ENCODE measurements at regions not wholly inside any gene's neighbourhood (a gene's known extent, or its start where the extent isn't known, plus 50 kb on each side); places are given as distances from the start of the nearest gene placed in this dataset.

DNA sequence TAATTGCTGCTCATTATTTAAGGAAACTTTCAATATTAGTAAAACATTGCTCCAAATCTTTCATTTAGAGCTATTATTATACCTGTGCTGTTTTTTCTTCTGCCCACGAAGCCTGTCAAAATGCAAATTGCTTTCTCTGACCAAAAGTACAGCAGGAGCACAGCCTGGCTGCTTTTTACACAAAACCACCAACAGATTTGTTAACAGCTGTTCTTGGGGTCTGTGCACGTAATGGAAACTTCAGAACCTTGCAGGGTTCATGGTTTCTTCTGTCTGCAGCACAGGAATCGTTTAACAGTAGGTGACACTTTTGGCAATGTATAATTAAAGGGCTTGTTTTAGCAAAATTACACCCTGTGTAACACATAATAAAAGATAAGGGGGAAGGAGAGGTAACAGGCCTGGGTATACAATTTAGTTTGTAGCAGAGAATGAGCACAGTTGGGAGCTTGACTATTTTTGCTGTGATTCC is 447.3 kb downstream of the KCNJ3 start:
- DNase-seq (ENCODE audit: low spot score): peak; percentile 46

DNA sequence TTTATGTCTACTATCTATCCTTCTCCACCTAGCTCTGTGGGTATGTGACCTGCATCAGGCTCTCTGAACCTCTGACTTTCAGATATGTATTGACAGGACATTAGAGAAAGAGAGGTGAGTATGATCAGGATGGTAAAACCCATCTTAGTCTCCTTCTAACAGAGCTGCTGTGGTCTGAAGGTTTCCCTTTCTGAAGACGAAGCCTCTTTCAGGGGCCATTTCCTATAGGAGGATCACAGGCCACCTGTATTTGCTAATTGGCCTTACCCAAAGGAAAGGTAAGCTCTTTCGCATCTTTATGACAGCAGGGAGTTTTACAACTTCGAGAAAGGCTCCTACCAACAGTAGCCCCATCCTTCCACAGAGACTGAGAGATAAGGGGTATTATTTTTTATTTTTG is 442.9 kb downstream of the KCNJ3 start:
- TF ChIP-seq, protein P1, sequence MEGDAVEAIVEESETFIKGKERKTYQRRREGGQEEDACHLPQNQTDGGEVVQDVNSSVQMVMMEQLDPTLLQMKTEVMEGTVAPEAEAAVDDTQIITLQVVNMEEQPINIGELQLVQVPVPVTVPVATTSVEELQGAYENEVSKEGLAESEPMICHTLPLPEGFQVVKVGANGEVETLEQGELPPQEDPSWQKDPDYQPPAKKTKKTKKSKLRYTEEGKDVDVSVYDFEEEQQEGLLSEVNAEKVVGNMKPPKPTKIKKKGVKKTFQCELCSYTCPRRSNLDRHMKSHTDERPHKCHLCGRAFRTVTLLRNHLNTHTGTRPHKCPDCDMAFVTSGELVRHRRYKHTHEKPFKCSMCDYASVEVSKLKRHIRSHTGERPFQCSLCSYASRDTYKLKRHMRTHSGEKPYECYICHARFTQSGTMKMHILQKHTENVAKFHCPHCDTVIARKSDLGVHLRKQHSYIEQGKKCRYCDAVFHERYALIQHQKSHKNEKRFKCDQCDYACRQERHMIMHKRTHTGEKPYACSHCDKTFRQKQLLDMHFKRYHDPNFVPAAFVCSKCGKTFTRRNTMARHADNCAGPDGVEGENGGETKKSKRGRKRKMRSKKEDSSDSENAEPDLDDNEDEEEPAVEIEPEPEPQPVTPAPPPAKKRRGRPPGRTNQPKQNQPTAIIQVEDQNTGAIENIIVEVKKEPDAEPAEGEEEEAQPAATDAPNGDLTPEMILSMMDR (IDR thresholded peaks at IDR 0.05; ENCODE audit: borderline replicate concordance, control extremely low read depth, extremely low read depth, insufficient read depth, missing control alignments): no peak
- no peak for DNase-seq (ENCODE audit: low spot score)

More for the DNA sequence above, 447.3 kb downstream of the KCNJ3 start:
- in situ Hi-C loops (cut with MboI; ENCODE audit: low sequenced_read_pairs, unreplicated experiment): no loop called here
- TF ChIP-seq, protein P1 (IDR thresholded peaks at IDR 0.05; ENCODE audit: borderline replicate concordance, control extremely low read depth, extremely low read depth, insufficient read depth, missing control alignments): no peak

DNA sequence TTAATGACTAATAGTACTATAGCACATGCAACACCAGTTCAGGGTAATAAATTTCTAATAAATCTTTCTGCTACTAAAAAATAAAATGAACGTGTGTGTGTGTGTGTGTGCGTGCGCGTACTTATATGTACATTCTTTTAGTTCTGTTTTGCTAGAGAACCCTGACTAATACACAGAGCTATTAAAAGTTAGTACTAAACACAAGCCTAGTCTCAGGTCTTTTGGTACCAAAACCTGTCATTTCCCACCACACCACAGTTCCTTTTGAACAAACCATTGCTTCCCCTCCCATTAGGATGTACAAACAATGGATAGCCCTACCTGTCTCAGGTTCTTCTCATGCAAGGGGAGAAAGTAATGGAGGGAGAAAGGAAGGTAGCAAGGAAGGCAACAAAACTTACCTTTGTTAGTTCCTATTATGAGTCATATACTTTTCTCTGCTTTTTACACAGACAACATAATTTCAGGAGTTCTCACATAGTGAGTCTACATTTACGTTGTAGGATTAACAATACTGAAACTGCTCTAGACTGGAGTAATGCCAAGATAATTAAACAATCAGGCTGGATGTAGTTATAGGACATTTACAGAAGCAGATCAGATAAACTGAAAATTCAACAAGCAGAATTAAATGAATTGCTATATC is 427.2 kb downstream of the KCNJ3 start:
- in situ Hi-C loops (cut with MboI; ENCODE audit: low sequenced_read_pairs, unreplicated experiment): no loop called here
- TF ChIP-seq, protein P1 (IDR thresholded peaks at IDR 0.05; ENCODE audit: borderline replicate concordance, control extremely low read depth, extremely low read depth, insufficient read depth, missing control alignments): no peak
- DNase-seq (ENCODE audit: low spot score): no peak

More for the DNA sequence above, 442.9 kb downstream of the KCNJ3 start:
- in situ Hi-C loops (cut with MboI; ENCODE audit: low sequenced_read_pairs, unreplicated experiment): no loop called here

DNA sequence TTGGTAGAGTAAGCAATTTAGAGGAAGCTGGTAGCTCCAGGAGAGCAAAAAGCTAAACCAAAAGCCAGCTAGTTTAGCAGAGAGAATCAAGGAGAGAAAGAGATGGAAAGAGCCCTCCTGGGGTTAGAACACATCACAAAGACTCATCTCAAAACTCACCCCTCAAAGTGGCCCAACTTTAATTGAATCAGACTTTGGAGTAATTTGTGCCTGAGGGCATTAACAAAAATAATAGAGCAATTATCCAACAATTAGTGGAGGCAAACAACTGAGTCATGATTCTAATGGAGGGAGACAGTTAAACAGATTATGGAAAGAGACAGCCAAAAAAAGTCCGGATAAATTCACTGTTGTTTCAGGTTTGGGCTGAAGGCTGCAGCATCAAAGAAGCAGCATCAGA is 417.4 kb downstream of the KCNJ3 start:
- TF ChIP-seq, protein P1 (IDR thresholded peaks at IDR 0.05; ENCODE audit: borderline replicate concordance, control extremely low read depth, extremely low read depth, insufficient read depth, missing control alignments): no peak
- in situ Hi-C loops (cut with MboI; ENCODE audit: low sequenced_read_pairs, unreplicated experiment): no loop called here
- DNase-seq (ENCODE audit: low spot score): no peak

DNA sequence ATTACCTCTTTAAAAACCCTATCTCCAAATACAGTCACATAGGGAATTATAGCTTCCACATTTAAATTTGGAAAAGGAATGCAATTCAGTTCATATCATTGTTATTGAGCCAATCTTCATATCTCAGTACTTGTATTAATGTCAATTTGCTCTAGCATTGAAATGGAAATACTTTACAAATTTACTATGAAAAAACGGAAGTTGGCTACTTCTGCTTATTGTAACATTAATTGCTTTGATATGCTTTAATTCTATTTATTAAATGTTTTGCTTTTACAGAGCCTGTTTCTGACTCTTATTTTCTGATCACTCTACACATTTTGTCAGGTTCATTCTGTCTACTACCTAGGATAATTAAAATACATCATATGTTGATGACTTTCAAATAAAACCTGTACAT is 412.6 kb downstream of the KCNJ3 start:
- in situ Hi-C loops (cut with MboI; ENCODE audit: low sequenced_read_pairs, unreplicated experiment): no loop called here

DNA sequence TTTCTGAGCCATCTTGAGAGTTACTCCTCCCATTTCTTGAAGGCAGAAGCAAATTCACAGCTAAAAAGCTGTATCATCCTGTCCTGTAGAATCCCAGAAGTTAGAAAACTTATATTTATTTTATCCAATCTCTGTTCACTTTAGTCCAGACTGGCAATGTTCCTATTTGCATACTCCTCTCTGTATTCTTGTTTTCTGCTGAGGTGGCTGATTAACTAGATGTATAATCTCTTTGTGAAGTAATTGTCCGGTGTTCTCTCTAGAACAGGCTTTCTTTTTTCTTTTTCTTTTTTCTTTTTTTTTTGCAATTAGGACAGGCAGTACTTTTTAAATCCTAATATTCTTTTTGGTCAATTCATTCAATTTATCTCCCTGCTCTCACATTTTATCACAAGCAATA is 411.0 kb downstream of the KCNJ3 start:
- DNase-seq (ENCODE audit: low spot score): no peak
- in situ Hi-C loops (cut with MboI; ENCODE audit: low sequenced_read_pairs, unreplicated experiment): no loop called here
- TF ChIP-seq, protein P1 (IDR thresholded peaks at IDR 0.05; ENCODE audit: borderline replicate concordance, control extremely low read depth, extremely low read depth, insufficient read depth, missing control alignments): no peak

More for the DNA sequence above, 412.6 kb downstream of the KCNJ3 start:
- no peak for DNase-seq (ENCODE audit: low spot score)
- TF ChIP-seq, protein P1 (IDR thresholded peaks at IDR 0.05; ENCODE audit: borderline replicate concordance, control extremely low read depth, extremely low read depth, insufficient read depth, missing control alignments): no peak

Data from GM13976 (cell line).